ENCODE measurements at regions not wholly inside any gene's neighbourhood (a gene's known extent, or its start where the extent isn't known, plus 50 kb on each side); places are given as distances from the start of the nearest gene placed in this dataset.

DNA sequence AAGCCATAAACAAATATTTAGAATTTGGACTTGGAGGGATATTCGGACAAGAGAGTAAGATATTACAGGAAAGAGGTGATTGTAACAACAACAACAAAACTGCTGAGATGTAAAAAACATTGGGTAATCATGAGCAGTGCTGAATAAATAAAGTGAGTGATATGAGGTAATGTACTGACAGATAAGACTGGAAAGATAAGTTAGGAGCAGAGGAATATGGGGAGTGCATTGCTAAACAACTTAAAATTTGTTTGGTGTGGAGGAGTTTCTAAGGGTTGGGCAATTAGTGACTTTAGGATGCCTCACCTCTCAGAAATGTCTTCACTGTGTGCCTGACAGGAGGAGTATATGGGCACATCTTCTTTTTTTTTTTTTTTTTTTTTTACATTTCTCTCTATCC is 637.8 kb upstream of the GRIA3 start:
- Histone ChIP-seq H3K4me1 (replicated peaks in 1 of 2; ENCODE audit: control insufficient read depth in 2 of 2, insufficient read depth in 2 of 2, low read length in 2 of 2) (no peaks in the 10 kb centered on the region), H2AFZ (ENCODE audit: low read depth, low read length) (no peak overlapping the region), H3K9me1 (ENCODE audit: control insufficient read depth, insufficient read depth, low read length) (no peaks in the 10 kb centered on the region), H3K4me2 (ENCODE audit: insufficient read depth, low read length) (no peak overlapping the region), H3K79me2 (ENCODE audit: control insufficient read depth, insufficient read depth, low read length) (no peaks in the 10 kb centered on the region), H3K9me3 (replicated peaks; ENCODE audit: control insufficient read depth, insufficient read depth, low read depth, low read length) (no peaks in the 10 kb centered on the region), H4K20me1 (replicated peaks; ENCODE audit: control insufficient read depth, insufficient read depth, low read length) (no peaks in the 10 kb centered on the region), H3K27ac (ENCODE audit: extremely low read depth, low read depth, low read length) (no peak overlapping the region), H3K36me3 (ENCODE audit: control insufficient read depth, insufficient read depth, low read length) (no peaks in the 10 kb centered on the region), H3K9ac (ENCODE audit: insufficient read depth in 1 of 2, low read depth in 2 of 2, low read length in 2 of 2) (no peak overlapping the region), H3K27me3 (ENCODE audit: control insufficient read depth in 2 of 2, insufficient read depth in 2 of 2, low read length in 2 of 2) (no peaks in the 10 kb centered on the region), H3K4me3 (no peak overlapping the region)
- POLR2A ChIA-PET = no interaction called here
- ATAC-seq = no peak
- in situ Hi-C loops (cut with MboI) = no loop called here
- FAIRE-seq = no peak
- DNase-seq (ENCODE audit: extremely low read depth in 1 of 4, low spot score in 3 of 4) = no peak
- CTCF ChIA-PET (ENCODE audit: low intra/inter-chr PET ratio) = no interaction called here
- 0% methylated on average over 1 of the region's 1 CpG for WGBS (ENCODE audit: insufficient coverage, low coverage, missing lambda C conversion rate)
- no peak for TF ChIP-seq ELF1 (tag; IDR thresholded peaks at IDR 0.05)
- no peak for TF ChIP-seq MCM7 (IDR thresholded peaks at IDR 0.05)
- no peak for TF ChIP-seq TEAD4 (IDR thresholded peaks at IDR 0.05; ENCODE audit: low read length)
- no peak for TF ChIP-seq TEAD4 (CRISPR knock-in tag; IDR thresholded peaks at IDR 0.05; ENCODE audit: borderline replicate concordance)
- TF ChIP-seq FOXJ3 (CRISPR knock-in tag; IDR thresholded peaks at IDR 0.05) = no peak
- no peak for TF ChIP-seq SNIP1 (IDR thresholded peaks at IDR 0.05; ENCODE audit: low read depth)
- no peak for TF ChIP-seq LEF1 (IDR thresholded peaks at IDR 0.05)
- TF ChIP-seq NFATC3 (IDR thresholded peaks at IDR 0.05) = no peak
- TF ChIP-seq RCOR1 (IDR thresholded peaks at IDR 0.05; ENCODE audit: borderline replicate concordance in 1 of 2, low read depth in 2 of 2, low read length in 2 of 2) = no peak
- no peak for TF ChIP-seq HNRNPL (IDR thresholded peaks at IDR 0.05; ENCODE audit: low read depth, low read length)
- no peak for TF ChIP-seq HDAC3 (IDR thresholded peaks at IDR 0.05; ENCODE audit: borderline replicate concordance, partially characterized antibody)
- TF ChIP-seq ZC3H8 (IDR thresholded peaks at IDR 0.05) = no peak
- no peak for TF ChIP-seq SIRT6 (IDR thresholded peaks at IDR 0.05; ENCODE audit: low read depth, low read length)
- TF ChIP-seq CSDE1 (IDR thresholded peaks at IDR 0.05) = no peak
- TF ChIP-seq ZNF140 (CRISPR knock-in tag; IDR thresholded peaks at IDR 0.05) = no peak
- TF ChIP-seq FOXK2 (conservative IDR thresholded peaks at IDR 0.05 in 1 of 2, IDR thresholded peaks at IDR 0.05 in 1 of 2; ENCODE audit: low read depth in 2 of 2) = no peak
- TF ChIP-seq KDM5B (IDR thresholded peaks at IDR 0.05; ENCODE audit: insufficient replicate concordance, low read depth, low read length) = no peak
- TF ChIP-seq EHMT2 (IDR thresholded peaks at IDR 0.05) = no peak
- no peak for TF ChIP-seq MAZ (CRISPR knock-in tag; conservative IDR thresholded peaks at IDR 0.05 in 1 of 2, IDR thresholded peaks at IDR 0.05 in 1 of 2)
- TF ChIP-seq, protein P1, sequence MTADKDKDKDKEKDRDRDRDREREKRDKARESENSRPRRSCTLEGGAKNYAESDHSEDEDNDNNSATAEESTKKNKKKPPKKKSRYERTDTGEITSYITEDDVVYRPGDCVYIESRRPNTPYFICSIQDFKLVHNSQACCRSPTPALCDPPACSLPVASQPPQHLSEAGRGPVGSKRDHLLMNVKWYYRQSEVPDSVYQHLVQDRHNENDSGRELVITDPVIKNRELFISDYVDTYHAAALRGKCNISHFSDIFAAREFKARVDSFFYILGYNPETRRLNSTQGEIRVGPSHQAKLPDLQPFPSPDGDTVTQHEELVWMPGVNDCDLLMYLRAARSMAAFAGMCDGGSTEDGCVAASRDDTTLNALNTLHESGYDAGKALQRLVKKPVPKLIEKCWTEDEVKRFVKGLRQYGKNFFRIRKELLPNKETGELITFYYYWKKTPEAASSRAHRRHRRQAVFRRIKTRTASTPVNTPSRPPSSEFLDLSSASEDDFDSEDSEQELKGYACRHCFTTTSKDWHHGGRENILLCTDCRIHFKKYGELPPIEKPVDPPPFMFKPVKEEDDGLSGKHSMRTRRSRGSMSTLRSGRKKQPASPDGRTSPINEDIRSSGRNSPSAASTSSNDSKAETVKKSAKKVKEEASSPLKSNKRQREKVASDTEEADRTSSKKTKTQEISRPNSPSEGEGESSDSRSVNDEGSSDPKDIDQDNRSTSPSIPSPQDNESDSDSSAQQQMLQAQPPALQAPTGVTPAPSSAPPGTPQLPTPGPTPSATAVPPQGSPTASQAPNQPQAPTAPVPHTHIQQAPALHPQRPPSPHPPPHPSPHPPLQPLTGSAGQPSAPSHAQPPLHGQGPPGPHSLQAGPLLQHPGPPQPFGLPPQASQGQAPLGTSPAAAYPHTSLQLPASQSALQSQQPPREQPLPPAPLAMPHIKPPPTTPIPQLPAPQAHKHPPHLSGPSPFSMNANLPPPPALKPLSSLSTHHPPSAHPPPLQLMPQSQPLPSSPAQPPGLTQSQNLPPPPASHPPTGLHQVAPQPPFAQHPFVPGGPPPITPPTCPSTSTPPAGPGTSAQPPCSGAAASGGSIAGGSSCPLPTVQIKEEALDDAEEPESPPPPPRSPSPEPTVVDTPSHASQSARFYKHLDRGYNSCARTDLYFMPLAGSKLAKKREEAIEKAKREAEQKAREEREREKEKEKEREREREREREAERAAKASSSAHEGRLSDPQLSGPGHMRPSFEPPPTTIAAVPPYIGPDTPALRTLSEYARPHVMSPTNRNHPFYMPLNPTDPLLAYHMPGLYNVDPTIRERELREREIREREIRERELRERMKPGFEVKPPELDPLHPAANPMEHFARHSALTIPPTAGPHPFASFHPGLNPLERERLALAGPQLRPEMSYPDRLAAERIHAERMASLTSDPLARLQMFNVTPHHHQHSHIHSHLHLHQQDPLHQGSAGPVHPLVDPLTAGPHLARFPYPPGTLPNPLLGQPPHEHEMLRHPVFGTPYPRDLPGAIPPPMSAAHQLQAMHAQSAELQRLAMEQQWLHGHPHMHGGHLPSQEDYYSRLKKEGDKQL (CRISPR knock-in tag; IDR thresholded peaks at IDR 0.05; ENCODE audit: borderline replicate concordance) = no peak
- TF ChIP-seq ZNF217 (CRISPR knock-in tag; IDR thresholded peaks at IDR 0.05) = no peak
- intact Hi-C loops (cut with micrococcal nuclease) = no loop called here
- BruUV-seq (replicated peaks) = no TSS peak

Measured in K562 (cell line).